ENCODE measurements at regions not wholly inside any gene's neighbourhood (a gene's known extent, or its start where the extent isn't known, plus 50 kb on each side); places are given as distances from the start of the nearest gene placed in this dataset.
"Not testable (repeated sequence)": the region's sequence is repeated elsewhere in the genome, so short reads cannot be mapped to it uniquely, and the experiment has no call there.

DNA sequence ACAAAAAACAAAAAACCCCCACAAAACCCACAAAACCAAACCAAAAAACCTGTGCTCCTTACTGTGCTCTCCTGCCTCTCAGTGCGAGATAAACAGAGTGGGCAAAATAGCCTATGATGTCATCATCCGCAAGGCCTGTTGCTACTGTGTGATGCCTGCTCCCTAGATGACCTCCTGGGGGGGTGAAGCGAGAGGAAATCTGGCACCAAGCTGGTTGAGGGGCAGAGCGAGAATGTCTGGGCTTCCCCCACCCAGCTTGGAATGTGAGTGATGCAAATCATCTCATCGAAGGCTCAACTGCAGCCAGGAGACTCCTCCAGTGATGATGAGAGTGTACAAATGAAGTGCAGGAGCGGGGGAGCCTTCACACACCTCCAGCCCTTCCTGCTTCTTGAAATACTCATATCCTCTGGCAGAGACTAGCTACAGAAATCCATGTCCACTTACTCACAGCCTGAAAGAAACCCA, 57.7 kb upstream of the MAP4K3 start:
- H3K27ac ChIP-seq: no peak overlapping the region
- POLR2A ChIA-PET (ENCODE audit: low non-redundant PET): no interaction called here
- DNase-seq (ENCODE audit: low spot score): no peak
- CTCF ChIA-PET: no interaction called here
- TF ChIP-seq, protein P1, sequence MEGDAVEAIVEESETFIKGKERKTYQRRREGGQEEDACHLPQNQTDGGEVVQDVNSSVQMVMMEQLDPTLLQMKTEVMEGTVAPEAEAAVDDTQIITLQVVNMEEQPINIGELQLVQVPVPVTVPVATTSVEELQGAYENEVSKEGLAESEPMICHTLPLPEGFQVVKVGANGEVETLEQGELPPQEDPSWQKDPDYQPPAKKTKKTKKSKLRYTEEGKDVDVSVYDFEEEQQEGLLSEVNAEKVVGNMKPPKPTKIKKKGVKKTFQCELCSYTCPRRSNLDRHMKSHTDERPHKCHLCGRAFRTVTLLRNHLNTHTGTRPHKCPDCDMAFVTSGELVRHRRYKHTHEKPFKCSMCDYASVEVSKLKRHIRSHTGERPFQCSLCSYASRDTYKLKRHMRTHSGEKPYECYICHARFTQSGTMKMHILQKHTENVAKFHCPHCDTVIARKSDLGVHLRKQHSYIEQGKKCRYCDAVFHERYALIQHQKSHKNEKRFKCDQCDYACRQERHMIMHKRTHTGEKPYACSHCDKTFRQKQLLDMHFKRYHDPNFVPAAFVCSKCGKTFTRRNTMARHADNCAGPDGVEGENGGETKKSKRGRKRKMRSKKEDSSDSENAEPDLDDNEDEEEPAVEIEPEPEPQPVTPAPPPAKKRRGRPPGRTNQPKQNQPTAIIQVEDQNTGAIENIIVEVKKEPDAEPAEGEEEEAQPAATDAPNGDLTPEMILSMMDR (conservative IDR thresholded peaks at IDR 0.05; ENCODE audit: low read depth): no peak

DNA sequence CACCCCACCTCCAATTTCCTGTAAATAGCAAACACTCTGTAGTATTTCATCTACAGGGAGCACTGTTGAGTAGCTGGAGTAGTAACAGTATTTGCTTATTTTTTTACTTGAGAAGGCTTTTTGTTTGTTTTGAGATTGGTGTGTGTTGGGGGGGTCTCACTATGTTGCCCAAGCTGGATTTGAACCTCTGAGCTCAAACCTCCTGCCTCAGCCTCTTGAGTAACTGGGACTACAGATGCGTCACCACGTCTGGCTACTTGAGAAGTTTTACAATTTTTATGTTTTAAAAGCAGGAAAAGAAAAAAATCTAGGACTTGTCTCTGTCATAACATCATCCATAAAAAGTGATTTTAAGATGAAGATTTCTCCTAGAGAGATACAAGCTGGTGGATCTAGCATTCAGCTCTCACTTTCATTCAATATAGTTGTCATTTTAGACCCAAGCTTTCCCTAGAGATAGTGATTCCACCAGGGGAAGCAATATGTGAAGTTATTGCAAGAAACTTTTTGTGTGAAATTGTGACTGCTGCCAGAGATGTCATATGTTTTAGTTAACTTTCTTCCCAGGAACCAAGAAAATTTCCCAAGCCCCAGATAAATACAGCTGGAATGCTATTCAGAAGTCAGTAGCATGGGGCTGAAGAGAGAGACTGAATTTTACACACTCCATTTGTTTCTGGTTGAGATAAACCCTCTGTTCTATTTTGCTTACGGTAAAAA, 60.2 kb upstream of the MAP4K3 start:
- no peak overlapping the region for H3K27ac ChIP-seq
- CTCF ChIA-PET: interaction anchor here (0.6 kb wide), 1 partner anchor 88 kb away, joined by 3 read pairs; no protein-coding TSS in a partner anchor
- no peak for DNase-seq (ENCODE audit: low spot score)
- TF ChIP-seq, protein P1 (conservative IDR thresholded peaks at IDR 0.05; ENCODE audit: low read depth): no peak
- POLR2A ChIA-PET (ENCODE audit: low non-redundant PET): no interaction called here

DNA sequence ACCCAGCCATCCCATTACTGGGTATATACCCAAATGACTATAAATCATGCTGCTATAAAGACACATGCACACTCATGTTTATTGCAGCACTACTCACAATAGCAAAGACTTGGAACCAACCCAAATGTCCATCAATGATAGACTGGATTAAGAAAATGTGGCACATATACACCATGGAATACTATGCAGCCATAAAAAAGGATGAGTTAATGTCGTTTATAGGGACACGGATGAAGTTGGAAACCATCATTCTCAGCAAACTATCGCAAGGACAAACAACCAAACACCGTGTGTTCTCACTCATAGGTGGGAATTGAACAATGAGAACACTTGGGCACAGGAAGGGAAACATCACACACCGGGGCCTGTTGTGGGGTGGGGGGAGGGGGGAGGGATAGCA, 61.1 kb upstream of the MAP4K3 start:
- DNase-seq (ENCODE audit: low spot score); POLR2A ChIA-PET (ENCODE audit: low non-redundant PET); CTCF ChIA-PET; H3K27ac ChIP-seq: not testable (repeated sequence)

DNA sequence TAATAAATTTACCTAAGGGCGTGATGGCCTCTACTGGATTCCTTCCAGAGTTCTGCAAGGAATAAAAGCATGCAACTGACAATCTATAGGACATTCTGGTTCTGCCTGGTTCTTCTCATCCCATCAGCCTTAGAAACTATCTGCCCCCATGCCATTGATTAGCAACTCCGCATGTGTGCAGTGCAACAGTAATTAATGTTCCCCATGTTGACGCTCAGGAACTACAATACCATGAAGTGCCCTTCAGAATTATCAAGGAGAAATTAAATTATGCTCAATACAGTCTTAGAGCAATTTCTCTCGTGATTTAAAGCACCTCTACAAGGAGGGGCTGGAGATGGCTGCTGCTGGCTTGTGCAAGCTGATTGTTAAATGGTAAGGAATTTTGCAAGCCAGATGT, 61.7 kb upstream of the MAP4K3 start:
- ChIA-PET CTCF (no interaction called here), POLR2A (ENCODE audit: low non-redundant PET) (no interaction called here)
- TF ChIP-seq, protein P1 (conservative IDR thresholded peaks at IDR 0.05; ENCODE audit: low read depth): no peak
- DNase-seq (ENCODE audit: low spot score): no peak
- H3K27ac ChIP-seq: no peak overlapping the region

DNA sequence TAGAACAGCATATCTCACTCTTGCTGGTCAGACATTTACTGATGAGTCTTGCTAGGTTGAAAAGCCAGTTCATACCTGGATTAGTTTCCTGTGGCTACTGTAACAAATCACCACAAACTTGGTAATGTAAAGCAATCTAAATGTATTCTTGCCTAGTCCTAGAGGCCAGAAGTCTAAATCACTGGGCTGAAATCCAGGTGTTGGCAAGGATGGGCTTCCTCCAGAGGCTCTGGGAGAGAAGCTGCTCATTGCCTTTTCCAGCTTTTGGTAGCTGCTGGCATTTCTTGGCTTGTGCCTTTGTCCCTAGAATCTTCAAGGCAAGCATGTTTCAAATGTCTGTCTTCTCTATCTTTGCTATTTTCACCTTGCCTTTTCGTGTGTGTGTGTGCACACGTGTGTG, 62.3 kb upstream of the MAP4K3 start:
- CTCF ChIA-PET: no interaction called here
- no peak for DNase-seq (ENCODE audit: low spot score)
- POLR2A ChIA-PET (ENCODE audit: low non-redundant PET): no interaction called here
- H3K27ac ChIP-seq: no peak overlapping the region
- TF ChIP-seq, protein P1 (conservative IDR thresholded peaks at IDR 0.05; ENCODE audit: low read depth): no peak

DNA sequence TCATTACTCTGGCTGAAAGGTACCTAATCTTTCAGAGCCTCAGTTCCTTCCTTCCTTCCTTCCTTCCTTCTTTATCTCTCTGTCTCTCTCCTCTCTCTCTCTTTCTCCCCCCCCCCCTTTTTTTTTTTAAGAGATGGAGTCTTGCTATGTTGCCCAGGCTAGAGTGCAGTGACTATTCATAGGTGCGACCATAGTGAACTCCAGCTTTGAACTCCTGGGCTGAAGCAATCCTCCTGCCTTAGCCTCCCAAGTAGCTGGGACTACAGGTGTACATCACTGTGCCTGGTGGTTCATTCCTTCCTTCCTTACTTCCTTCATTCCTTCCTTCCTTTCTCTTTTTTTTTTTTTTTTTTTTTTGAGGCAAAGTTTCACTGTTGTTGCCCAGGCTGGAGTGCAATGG, 64.3 kb upstream of the MAP4K3 start:
- H3K27ac ChIP-seq: no peak overlapping the region
- TF ChIP-seq, protein P1 (conservative IDR thresholded peaks at IDR 0.05; ENCODE audit: low read depth): no peak
- ChIA-PET CTCF (interaction anchor here (0.6 kb wide), 1 partner anchor 72 kb away, joined by 3 read pairs; no protein-coding TSS in a partner anchor), POLR2A (ENCODE audit: low non-redundant PET) (no interaction called here)
- DNase-seq (ENCODE audit: low spot score): no peak

DNA sequence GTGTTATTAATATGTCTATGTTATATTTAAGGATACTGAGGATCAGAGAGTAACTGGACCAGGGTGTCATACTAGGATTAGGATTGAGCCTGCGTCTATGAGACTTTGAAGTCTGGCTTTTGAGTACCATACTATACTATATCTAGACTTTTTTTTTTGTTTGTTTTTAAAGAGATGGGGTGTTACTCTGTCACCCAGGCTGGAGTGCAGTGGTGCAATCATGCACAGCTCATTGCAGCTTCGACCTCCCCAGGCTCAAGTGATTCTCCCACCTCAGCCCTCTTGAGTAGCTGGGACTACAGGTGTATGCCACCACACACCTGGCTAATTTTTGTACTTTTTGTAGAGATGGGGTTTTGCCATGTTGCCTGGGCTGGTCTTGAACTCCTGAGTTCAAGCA, 66.2 kb upstream of the MAP4K3 start:
- POLR2A ChIA-PET (ENCODE audit: low non-redundant PET): no interaction called here
- CTCF ChIA-PET: interaction anchor here (0.5 kb wide), 1 partner anchor 237 kb away, joined by 3 read pairs; no protein-coding TSS in a partner anchor
- DNase-seq (ENCODE audit: low spot score): no peak
- H3K27ac ChIP-seq: no peak overlapping the region
- TF ChIP-seq, protein P1 (conservative IDR thresholded peaks at IDR 0.05; ENCODE audit: low read depth): no peak

All from RWPE1 (cell line).